ENCODE measurements at regions not wholly inside any gene's neighbourhood (a gene's known extent, or its start where the extent isn't known, plus 50 kb on each side); places are given as distances from the start of the nearest gene placed in this dataset.

DNA sequence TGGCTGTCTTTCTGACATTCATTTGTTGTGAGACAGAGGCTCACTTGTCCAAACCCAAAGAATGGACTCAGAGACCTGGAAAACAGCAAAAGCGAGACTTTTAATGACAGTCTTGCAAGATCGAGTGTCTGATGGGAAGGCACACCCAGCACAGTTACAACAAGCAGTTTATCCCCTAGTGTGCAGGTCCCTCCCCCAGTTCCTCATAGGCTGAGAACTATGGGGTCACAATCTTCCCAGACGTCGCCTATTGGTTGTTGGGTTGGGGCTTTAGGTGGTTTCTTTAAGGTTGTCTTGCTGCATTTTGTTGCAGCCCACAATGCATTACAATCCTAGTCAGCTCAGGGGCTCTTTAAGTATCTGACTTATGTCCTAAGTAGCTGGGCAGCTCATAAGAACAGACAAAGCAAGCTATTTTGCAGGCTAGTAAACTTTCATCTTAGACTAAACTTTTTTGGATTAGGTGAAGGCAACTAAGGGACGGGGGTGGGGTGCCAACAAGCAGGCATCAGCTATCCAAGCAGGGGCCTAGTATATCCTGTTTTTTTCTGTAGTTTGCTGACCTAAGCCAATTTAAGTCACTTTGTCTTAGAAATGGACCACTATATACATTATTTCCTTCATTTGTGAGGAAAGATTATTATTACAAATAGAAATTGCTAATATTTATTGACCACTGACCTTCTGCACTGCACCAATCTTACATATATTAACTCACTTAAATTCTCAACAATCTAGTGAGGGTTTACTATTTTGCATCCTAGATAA, 151.8 kb downstream of the SETD4 start:
- 88% methylated on average over 5 of the region's 5 CpGs for WGBS, 2 donors

DNA sequence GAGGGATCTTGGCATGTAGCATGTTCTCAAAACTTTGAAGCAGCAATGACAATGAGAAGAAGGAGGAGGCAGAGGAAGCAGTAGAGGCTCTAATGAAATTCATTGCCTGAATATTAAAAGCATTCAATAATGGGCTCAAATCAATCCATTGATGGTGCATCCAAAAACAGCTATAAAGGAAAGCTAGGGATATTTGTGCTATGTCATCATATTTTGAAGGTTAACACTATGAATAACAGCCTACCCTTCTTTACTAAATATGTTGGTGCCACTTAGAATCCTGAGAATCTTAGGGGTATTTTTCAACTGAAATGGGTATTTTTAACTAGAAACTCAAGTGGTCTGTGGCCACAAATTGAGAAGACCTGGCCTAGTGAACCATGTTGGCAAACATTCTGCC, 153.7 kb downstream of the SETD4 start:
- Histone ChIP-seq H3K27ac (peak overlapping the region in 2 of 10 donors; percentile 59 to 87), H3K9me3 (peaks cover 0 to 4% (median 0%) of the 10 kb centered on the region in 11 donors), H3K4me1 (peaks cover 0 to 22% (median 0%) of the 10 kb centered on the region in 9 donors), H3K27me3 (no peaks in the 10 kb centered on the region), H3K4me3 (no peak overlapping the region), H3K36me3 (no peaks in the 10 kb centered on the region)
- DNase-seq (no peak), ATAC-seq (no peak)
- TF ChIP-seq, protein P1, sequence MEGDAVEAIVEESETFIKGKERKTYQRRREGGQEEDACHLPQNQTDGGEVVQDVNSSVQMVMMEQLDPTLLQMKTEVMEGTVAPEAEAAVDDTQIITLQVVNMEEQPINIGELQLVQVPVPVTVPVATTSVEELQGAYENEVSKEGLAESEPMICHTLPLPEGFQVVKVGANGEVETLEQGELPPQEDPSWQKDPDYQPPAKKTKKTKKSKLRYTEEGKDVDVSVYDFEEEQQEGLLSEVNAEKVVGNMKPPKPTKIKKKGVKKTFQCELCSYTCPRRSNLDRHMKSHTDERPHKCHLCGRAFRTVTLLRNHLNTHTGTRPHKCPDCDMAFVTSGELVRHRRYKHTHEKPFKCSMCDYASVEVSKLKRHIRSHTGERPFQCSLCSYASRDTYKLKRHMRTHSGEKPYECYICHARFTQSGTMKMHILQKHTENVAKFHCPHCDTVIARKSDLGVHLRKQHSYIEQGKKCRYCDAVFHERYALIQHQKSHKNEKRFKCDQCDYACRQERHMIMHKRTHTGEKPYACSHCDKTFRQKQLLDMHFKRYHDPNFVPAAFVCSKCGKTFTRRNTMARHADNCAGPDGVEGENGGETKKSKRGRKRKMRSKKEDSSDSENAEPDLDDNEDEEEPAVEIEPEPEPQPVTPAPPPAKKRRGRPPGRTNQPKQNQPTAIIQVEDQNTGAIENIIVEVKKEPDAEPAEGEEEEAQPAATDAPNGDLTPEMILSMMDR (IDR thresholded peaks at IDR 0.05): no peak
- intact Hi-C loops (cut with DNase I): no loop called here

More for the DNA sequence above, 151.8 kb downstream of the SETD4 start:
- TF ChIP-seq, protein P1 (IDR thresholded peaks at IDR 0.05): no peak
- Histone ChIP-seq H3K27me3 (no peaks in the 10 kb centered on the region), H3K4me3 (no peak overlapping the region), H3K9me3 (no peaks in the 10 kb centered on the region), H3K36me3 (no peaks in the 10 kb centered on the region), H3K27ac (no peak overlapping the region), H3K4me1 (peaks cover 0 to 22% (median 0%) of the 10 kb centered on the region in 9 donors)
- ATAC-seq (no peak), DNase-seq (no peak)
- intact Hi-C loops (cut with DNase I): no loop called here

DNA sequence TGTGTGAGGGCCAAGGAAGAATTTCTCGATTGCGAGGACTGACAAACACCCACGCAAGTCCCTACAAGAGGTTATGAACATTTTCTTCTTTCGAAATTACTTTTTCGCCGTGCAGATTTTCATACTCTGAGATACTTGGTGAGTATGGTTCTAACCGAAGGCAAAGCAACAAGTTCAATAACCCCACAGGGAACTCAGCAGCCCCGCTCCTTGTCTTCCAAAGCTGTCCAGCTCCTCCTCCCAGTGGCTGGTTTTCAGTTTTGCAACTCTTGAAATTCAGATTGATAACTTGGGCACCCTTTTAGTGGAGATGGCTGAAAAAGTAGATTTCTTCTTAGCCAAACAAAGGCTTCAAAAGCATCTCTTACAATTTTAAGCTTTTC, 154.4 kb downstream of the SETD4 start:
- 85 to 89% methylated on average over 8 of the region's 8 CpGs for WGBS, 2 donors
- intact Hi-C loops (cut with DNase I): no loop called here
- ATAC-seq: peak in 5 of 8 donors; percentile 22 to 61 (median 41)
- no peak for DNase-seq
- peaks cover 0 to 22% (median 0%) of the 10 kb centered on the region in 9 donors for H3K4me1 ChIP-seq
- peaks cover 0 to 4% (median 0%) of the 10 kb centered on the region in 11 donors for H3K9me3 ChIP-seq
- TF ChIP-seq, protein P1 (IDR thresholded peaks at IDR 0.05): peak in 2 of 9 donors; percentile 8 to 19
- peak overlapping the region in 8 of 10 donors; percentile 31 to 87 (median 44) for H3K27ac ChIP-seq
- H3K36me3 ChIP-seq: no peaks in the 10 kb centered on the region
- no peaks in the 10 kb centered on the region for H3K27me3 ChIP-seq
- H3K4me3 ChIP-seq: no peak overlapping the region

DNA sequence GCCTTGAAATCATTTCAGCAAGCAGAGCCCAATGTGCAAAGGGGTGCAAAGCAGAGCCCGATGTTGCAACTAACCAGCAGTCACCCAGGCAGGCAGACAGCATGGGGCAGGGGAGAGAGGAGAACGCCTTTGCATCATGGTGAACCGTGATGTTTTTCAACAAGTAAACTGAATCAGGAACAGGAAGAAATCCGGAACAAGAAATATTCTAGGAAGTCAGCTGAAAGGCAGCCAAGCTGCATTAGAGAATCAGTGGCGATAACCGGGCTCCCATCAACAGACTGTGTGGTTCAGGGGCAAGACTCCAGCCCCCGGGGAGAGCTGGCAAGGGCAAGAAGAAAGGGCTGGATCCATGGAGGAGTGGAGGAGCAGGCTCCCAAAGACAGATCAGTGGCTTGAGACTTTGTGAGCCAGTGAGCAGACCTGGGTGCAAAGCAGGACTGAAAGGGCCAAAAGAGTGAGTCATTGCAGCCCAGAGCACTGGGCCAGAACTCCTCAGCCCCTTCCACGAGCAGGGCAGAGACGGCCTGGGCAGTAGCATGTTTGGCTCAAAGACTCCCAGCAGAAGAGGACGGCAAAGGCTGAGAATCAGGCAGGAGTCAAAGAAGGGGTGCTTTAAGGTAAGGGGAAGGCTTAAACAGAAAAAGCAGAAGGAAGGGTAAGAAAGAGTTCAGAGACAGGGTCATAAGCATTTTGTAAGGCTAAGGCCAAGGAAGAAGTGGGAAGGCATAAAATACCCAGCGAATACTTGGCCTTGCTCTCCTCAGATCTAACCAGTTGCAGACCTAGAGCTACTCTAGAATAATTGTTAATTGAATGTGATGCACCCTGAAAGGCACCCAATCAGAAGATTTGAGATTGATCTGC, 155.0 kb downstream of the SETD4 start:
- Histone ChIP-seq H3K27ac (peak overlapping the region in 8 of 10 donors; percentile 31 to 87 (median 44)), H3K36me3 (no peaks in the 10 kb centered on the region), H3K4me1 (peaks cover 0 to 22% (median 0%) of the 10 kb centered on the region in 9 donors), H3K27me3 (no peaks in the 10 kb centered on the region), H3K9me3 (peaks cover 0 to 4% (median 0%) of the 10 kb centered on the region in 11 donors), H3K4me3 (peak overlapping the region in 1 of 10 donors; percentile 18)
- WGBS, 2 donors: 54 to 70% methylated on average over 11 of the region's 11 CpGs
- TF ChIP-seq, protein P1 (IDR thresholded peaks at IDR 0.05): no peak
- peak in 1 of 2 donors; percentile 27 for DNase-seq
- peak; percentile 38 to 95 (median 73) for ATAC-seq
- intact Hi-C loops (cut with DNase I): no loop called here

Measured in heart right ventricle (tissue), 16 donors.